ENCODE measurements at regions not wholly inside any gene's neighbourhood (a gene's known extent, or its start where the extent isn't known, plus 50 kb on each side); places are given as distances from the start of the nearest gene placed in this dataset.

DNA sequence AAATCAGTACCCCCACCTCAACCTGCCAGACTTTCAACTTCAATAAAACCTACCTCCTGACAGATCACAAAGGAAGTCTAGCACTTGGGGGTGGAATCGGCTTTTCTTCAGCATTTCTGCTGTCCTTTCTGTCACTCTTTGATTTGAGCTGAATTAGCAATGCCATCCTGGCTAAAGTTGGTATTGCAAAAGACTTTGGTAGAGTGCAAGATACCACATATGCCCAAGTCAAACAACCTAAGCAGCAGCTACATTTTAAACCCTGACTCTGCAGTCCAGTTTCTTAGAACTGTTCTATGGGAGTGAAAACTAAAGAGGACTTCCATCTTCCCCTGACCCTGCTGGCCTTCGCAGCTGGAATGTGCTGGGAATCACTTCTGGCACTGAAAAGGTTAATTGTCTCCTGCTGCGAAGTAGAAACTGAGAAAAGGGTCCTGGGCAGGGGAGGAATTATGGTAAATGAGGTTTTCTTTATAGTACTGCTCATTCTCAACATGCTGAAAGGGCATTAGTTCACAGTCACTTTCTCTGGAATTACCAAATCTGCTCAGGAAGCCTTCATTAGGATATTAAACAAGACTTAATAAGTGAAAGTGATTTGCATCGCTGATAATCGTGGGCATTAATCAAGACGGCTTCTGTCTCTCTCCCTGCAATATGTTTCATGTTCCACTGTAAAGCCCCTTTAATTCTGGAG lies 126.2 kb upstream of the SMYD2 start:
- no peak for TF ChIP-seq CTCF (IDR thresholded peaks at IDR 0.05)
- TF ChIP-seq POLR2A (IDR thresholded peaks at IDR 0.05): no peak

Data from uterus (tissue), 2 donors.